ENCODE measurements at regions not wholly inside any gene's neighbourhood (a gene's known extent, or its start where the extent isn't known, plus 50 kb on each side); places are given as distances from the start of the nearest gene placed in this dataset.

DNA sequence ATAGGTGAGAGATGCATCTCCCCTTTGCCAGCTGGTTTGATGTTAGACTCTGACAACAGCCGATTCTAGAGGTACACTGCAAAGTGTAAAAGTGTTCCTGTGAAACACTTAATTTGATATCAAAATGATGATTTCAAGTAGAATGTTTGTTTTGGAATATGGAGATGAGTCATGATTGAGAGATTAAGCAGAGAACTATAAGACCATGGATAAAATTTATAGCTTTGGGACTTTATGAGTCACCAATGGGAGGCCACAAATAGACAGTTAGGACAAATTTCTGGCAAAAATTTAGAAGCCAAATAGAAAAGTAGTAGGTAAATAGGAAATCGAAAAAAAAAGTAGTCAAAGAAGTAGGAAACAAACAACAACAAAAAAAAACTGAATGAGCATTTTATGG lies 672.5 kb downstream of the NSUN3 start:
- peaks cover 77% of the 10 kb centered on the region for H3K27me3 ChIP-seq (ENCODE audit: insufficient read depth, low read depth, low read length)
- H3K27ac ChIP-seq (ENCODE audit: low read length): no peak overlapping the region
- H3K79me2 ChIP-seq (replicated peaks; ENCODE audit: insufficient read depth, low read length): no peaks in the 10 kb centered on the region

DNA sequence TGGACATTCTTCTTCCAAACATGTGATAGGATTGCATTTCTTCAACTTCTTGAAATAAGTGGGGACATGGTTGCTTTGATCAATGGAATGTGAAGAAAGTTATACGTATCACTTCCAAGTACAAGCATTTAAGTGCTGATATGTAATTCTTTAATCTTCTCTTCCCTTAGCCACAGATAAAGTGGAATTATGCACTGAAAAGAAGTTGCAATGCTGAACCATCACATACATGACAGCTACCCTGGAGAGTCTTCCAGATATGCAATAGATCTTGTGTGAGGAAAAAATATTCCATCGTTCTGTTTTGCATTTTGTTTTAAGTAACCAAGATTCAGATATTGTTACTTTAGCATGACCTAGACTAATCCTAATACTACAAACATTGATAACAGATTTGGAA lies 674.3 kb downstream of the NSUN3 start:
- no peak overlapping the region for H3K27ac ChIP-seq (ENCODE audit: low read length)
- H3K9me2 ChIP-seq (ENCODE audit: insufficient read depth, low read length): no peaks in the 10 kb centered on the region
- H3K4me3 ChIP-seq (ENCODE audit: low read length): no peak overlapping the region
- H3K79me2 ChIP-seq (replicated peaks; ENCODE audit: insufficient read depth, low read length): no peaks in the 10 kb centered on the region
- H4K20me1 ChIP-seq (ENCODE audit: insufficient read depth): no peaks in the 10 kb centered on the region
- no peak for TF ChIP-seq RAD21 (conservative IDR thresholded peaks at IDR 0.05)
- TF ChIP-seq TAF1 (IDR thresholded peaks at IDR 0.05; ENCODE audit: low read depth): no peak
- TF ChIP-seq MXI1 (conservative IDR thresholded peaks at IDR 0.05; ENCODE audit: poor library complexity, severe bottlenecking): no peak
- TF ChIP-seq EZH2 (IDR thresholded peaks at IDR 0.05; ENCODE audit: borderline replicate concordance, insufficient read depth, low read length, poor library complexity, severe bottlenecking): no peak
- TF ChIP-seq, protein P1, sequence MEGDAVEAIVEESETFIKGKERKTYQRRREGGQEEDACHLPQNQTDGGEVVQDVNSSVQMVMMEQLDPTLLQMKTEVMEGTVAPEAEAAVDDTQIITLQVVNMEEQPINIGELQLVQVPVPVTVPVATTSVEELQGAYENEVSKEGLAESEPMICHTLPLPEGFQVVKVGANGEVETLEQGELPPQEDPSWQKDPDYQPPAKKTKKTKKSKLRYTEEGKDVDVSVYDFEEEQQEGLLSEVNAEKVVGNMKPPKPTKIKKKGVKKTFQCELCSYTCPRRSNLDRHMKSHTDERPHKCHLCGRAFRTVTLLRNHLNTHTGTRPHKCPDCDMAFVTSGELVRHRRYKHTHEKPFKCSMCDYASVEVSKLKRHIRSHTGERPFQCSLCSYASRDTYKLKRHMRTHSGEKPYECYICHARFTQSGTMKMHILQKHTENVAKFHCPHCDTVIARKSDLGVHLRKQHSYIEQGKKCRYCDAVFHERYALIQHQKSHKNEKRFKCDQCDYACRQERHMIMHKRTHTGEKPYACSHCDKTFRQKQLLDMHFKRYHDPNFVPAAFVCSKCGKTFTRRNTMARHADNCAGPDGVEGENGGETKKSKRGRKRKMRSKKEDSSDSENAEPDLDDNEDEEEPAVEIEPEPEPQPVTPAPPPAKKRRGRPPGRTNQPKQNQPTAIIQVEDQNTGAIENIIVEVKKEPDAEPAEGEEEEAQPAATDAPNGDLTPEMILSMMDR (IDR thresholded peaks at IDR 0.05; ENCODE audit: poor library complexity, severe bottlenecking): no peak
- H3K9me3 ChIP-seq (ENCODE audit: low read length): no peaks in the 10 kb centered on the region
- no peaks in the 10 kb centered on the region for H3F3A ChIP-seq (ENCODE audit: insufficient read depth, low read length, poor library complexity, severe bottlenecking)
- no peak overlapping the region for H2AFZ ChIP-seq (ENCODE audit: low read depth, low read length)
- H3K9ac ChIP-seq (ENCODE audit: low read length): no peak overlapping the region
- H3K4me2 ChIP-seq (ENCODE audit: low read length): no peak overlapping the region
- peaks cover 67% of the 10 kb centered on the region for H3K27me3 ChIP-seq (ENCODE audit: insufficient read depth, low read depth, low read length)
- H3K36me3 ChIP-seq (ENCODE audit: insufficient read depth, low read length): no peaks in the 10 kb centered on the region

More for the DNA sequence above, 672.5 kb downstream of the NSUN3 start:
- Histone ChIP-seq H2AFZ (ENCODE audit: low read depth, low read length) (no peak overlapping the region), H3K9ac (ENCODE audit: low read length) (no peak overlapping the region), H4K20me1 (ENCODE audit: insufficient read depth) (no peaks in the 10 kb centered on the region), H3K4me3 (ENCODE audit: low read length) (no peak overlapping the region), H3K9me3 (ENCODE audit: low read length) (no peaks in the 10 kb centered on the region), H3K4me2 (ENCODE audit: low read length) (no peak overlapping the region), H3K36me3 (ENCODE audit: insufficient read depth, low read length) (no peaks in the 10 kb centered on the region), H3K9me2 (ENCODE audit: insufficient read depth, low read length) (no peaks in the 10 kb centered on the region), H3F3A (ENCODE audit: insufficient read depth, low read length, poor library complexity, severe bottlenecking) (no peaks in the 10 kb centered on the region)
- no peak for TF ChIP-seq EP300 (conservative IDR thresholded peaks at IDR 0.05; ENCODE audit: poor library complexity, severe bottlenecking)
- TF ChIP-seq REST (IDR thresholded peaks at IDR 0.05; ENCODE audit: borderline replicate concordance): no peak
- TF ChIP-seq RAD21 (conservative IDR thresholded peaks at IDR 0.05): no peak
- no peak for TF ChIP-seq SMC3 (conservative IDR thresholded peaks at IDR 0.05; ENCODE audit: poor library complexity)
- TF ChIP-seq EZH2 (IDR thresholded peaks at IDR 0.05; ENCODE audit: borderline replicate concordance, insufficient read depth, low read length, poor library complexity, severe bottlenecking): no peak

DNA sequence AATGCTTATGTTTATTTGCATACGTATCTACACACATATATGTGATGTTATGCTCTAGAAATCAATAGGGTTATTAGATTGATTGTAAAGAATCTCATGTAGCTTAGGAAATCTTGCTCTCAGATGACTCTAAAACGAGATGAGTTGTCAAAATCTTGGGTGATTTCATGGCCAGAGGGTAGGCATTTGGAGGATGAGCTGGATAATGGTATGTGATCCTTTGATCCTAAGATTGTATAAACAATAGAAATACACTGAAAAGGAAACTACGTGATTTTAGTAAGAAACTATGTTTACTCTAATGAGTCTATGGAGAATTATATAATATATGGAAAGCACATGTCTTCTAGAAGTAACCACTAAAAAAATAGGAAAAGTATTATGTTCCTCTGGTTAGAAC lies 676.6 kb downstream of the NSUN3 start:
- H3K27me3 ChIP-seq (ENCODE audit: insufficient read depth, low read depth, low read length): peaks cover 48% of the 10 kb centered on the region

More for the DNA sequence above, 676.6 kb downstream of the NSUN3 start:
- H3K9me3 ChIP-seq (ENCODE audit: low read length): no peaks in the 10 kb centered on the region
- H3K9ac ChIP-seq (ENCODE audit: low read length): no peak overlapping the region
- no peak overlapping the region for H2AFZ ChIP-seq (ENCODE audit: low read depth, low read length)
- H3F3A ChIP-seq (ENCODE audit: insufficient read depth, low read length, poor library complexity, severe bottlenecking): no peaks in the 10 kb centered on the region
- H3K36me3 ChIP-seq (ENCODE audit: insufficient read depth, low read length): no peaks in the 10 kb centered on the region
- no peak overlapping the region for H3K27ac ChIP-seq (ENCODE audit: low read length)
- H3K4me3 ChIP-seq (ENCODE audit: low read length): no peak overlapping the region
- no peaks in the 10 kb centered on the region for H3K9me2 ChIP-seq (ENCODE audit: insufficient read depth, low read length)
- H3K4me2 ChIP-seq (ENCODE audit: low read length): no peak overlapping the region
- H3K79me2 ChIP-seq (replicated peaks; ENCODE audit: insufficient read depth, low read length): no peaks in the 10 kb centered on the region
- no peaks in the 10 kb centered on the region for H4K20me1 ChIP-seq (ENCODE audit: insufficient read depth)
- TF ChIP-seq RAD21 (conservative IDR thresholded peaks at IDR 0.05) (no peak), MXI1 (conservative IDR thresholded peaks at IDR 0.05; ENCODE audit: poor library complexity, severe bottlenecking) (no peak), EP300 (conservative IDR thresholded peaks at IDR 0.05; ENCODE audit: poor library complexity, severe bottlenecking) (no peak), TAF1 (IDR thresholded peaks at IDR 0.05; ENCODE audit: low read depth) (no peak), POLR2AphosphoS5 (IDR thresholded peaks at IDR 0.05) (no peak), SMC3 (conservative IDR thresholded peaks at IDR 0.05; ENCODE audit: poor library complexity) (no peak), REST (IDR thresholded peaks at IDR 0.05; ENCODE audit: borderline replicate concordance) (no peak), EZH2 (IDR thresholded peaks at IDR 0.05; ENCODE audit: borderline replicate concordance, insufficient read depth, low read length, poor library complexity, severe bottlenecking) (no peak)
- TF ChIP-seq, protein P1 (IDR thresholded peaks at IDR 0.05; ENCODE audit: poor library complexity, severe bottlenecking): no peak
